Stimulated activated naive CD4-positive, alpha-beta T cell treated with Interleukin-2 at 50 U/mL for 16 hours (primary cell): ENCODE measurements at regions not wholly inside any gene's neighbourhood (a gene's known extent, or its start where the extent isn't known, plus 50 kb on each side); places are given as distances from the start of the nearest gene placed in this dataset.
"Not testable (repeated sequence)": the region's sequence is repeated elsewhere in the genome, so short reads cannot be mapped to it uniquely, and the experiment has no call there.

Experiments
- DNase-seq: peaks from one replicate; lab custom pipeline; 2025; lab: John Stamatoyannopoulos, UW

DNA sequence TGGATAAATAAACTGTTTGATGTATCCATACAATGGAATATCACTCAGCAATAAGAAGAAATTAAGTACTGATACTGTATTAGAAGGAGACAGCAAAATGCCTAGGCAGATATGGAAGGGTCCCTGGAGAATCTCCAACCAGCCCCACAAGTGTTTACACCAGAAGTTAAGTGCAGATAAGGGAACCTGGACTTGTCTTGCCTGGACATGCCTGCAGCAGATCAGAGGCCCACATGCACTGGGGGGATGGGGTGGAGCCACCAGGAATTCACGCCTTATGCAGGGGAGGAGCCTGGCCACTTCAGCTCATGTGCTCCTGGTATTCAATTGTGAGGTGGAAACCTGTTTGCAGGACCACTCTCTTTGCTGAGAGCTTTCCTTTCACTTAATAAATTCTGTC, 356.9 kb downstream of the TUBA3C start:
- not testable (repeated sequence) for DNase-seq

DNA sequence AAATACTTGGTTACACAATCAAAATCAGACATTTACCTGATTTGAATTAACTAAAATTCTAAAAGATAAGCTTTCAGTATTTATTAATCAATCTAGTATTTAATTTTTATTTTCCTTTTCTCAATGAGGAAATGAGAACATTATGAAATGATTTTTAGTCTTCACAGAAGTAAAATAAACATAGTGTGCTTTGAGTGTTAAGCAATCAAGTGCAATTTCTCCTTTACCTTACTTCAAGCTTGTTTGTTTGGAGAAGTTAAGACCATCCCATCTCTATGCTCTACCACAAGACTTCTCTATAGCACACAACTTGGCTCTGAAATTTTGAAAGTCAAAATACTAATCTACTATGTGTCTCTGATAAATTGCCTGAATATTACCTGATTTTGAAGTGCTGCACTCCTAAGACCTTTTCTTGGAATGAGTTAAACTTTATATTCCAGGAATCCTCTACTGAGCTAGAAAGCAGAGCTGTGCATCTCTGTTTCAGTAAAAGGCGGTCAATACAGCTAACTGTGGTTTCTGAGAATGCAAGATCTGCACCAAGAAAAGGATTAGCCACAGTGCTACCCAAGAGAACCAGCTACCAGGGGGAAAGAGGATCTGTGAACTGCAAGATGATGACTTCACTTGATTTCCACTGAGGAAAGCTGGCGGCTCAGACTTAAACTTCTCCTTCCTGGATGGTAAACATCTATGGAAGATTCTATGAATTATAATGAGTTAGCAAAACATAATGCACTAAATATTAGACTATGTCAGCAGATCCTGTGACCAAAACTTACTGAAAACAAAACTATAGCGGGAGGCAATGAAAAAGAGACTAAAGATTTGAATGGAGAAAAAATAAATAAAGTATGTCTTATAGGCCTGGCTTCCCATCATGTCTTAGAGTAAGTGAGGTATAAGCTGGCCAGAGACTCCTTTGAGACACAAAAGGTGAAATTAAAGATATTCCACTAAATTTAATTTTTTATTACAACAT, 358.7 kb downstream of the TUBA3C start:
- DNase-seq = not testable (repeated sequence)

- not testable (repeated sequence) for DNase-seq
Measured at GRCh38 chr13:18773988-18774387, 407.6 kb downstream of the TUBA3C start.

DNA sequence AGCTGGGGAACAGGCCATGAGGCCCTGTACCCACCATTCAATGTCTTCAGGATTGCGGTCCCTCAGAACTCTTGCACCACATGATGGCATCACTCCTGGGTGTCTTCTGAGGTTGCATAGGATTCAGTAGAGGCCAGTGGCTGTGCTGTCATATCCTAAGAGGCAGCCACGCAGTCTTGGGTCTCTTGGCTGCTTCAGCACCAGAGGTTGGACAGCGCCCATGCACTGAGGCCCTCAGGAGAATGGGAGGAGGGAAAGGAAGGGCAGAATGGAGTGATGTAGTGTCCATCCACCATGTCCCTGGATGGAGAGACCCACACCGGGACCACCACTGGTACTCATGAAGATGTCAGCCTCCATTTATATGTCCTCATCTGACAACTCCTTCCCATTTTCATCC, 439.9 kb downstream of the TUBA3C start:
- not testable (repeated sequence) for DNase-seq

DNA sequence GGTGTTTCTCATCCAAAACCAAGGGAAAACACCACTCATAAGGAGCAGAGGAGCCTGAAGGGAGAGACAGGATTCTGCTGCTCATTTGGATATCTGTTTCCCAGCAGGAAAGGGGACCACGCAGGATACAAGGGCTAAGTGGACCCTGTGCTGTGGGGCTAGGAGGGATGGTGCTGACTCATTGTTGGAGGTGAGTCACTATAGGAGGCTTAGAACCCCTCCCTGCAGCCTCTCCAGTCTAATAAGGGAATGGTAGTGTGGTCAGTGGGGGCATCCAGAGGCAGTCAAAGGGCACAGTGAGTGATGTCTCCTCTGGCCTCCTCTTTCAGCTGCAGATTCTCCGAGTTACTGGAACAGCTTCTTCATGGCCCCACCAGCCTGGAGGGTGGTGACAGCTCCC, 442.3 kb downstream of the TUBA3C start:
- DNase-seq = no peak

GRCh38 chr13:18738086-18738485, 443.5 kb downstream of the TUBA3C start:
- not testable (repeated sequence) for DNase-seq

- not testable (repeated sequence) for DNase-seq
Measured at GRCh38 chr13:18727138-18727537, 454.5 kb downstream of the TUBA3C start.

GRCh38 chr13:18726524-18726923, 455.1 kb downstream of the TUBA3C start:
- not testable (repeated sequence) for DNase-seq

DNA sequence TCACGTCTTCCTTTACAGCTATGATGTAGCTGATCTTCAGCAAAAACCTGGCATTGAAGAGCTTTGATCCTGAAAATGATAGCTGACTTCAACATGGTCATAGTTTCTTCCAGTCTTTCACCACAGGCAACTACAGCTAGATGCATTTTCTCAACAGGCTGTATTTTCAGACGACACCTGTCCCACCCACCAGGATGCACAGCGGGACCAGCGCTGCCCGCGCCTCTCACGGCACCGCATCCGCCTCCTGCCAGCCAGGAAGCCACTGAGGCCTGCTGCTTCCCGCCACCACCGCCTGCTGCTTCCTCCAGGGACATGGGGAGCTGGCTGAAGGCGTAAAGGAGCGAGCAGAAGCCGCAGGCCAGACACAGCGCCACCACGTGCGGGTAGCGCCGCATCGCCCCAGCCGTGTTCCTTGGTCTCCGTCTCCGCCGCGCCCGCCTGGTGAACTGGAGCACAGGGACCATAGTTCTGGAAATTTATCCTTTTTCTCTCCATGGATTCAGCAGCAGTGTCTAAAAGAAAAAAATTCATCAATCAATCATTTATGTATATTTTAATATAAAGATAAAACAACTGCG, 456.3 kb downstream of the TUBA3C start:
- DNase-seq = not testable (repeated sequence)

DNA sequence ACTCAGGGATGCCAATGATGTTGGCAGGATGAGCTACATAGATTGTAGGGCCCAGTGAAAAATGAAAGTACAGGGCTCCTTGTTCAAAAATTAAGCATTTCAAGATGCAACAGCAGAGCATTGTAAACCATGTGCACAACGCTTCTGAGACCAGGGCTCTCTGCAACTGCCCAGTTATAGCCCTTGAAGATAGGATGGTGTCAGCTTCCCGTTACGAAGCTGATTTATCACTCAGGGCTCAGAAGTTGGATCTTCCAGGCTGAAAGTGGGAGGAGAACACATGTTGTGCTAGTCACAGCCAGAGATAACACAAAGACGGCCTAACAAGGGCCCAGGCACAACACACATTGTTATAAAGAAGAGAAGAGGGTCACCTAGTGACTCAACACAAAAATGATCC, 466.7 kb downstream of the TUBA3C start:
- DNase-seq = no peak

- not testable (repeated sequence) for DNase-seq
Measured at GRCh38 chr13:18710673-18711072, 471.0 kb downstream of the TUBA3C start.

DNA sequence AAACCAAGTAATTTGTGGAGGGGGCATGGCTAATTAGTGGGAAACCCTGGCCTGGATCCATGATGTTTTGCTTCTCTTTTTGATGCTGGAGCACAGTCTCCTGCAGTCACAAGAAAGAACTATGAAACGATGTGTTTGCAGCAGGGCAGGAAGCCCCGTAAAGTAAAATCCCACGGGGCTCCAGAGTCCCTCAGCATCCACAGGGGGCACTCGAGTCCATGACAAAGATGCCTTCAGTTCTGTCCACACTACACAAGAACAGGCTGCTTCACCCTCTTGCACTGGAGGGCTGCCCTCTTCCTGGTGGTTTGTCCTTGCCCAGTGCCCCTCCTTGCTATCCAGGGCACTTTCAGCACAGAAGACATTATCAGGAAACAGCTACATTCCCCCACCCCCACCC, 475.1 kb downstream of the TUBA3C start:
- not testable (repeated sequence) for DNase-seq

GRCh38 chr13:18702464-18703247, 479.0 kb downstream of the TUBA3C start:
- not testable (repeated sequence) for DNase-seq

DNA sequence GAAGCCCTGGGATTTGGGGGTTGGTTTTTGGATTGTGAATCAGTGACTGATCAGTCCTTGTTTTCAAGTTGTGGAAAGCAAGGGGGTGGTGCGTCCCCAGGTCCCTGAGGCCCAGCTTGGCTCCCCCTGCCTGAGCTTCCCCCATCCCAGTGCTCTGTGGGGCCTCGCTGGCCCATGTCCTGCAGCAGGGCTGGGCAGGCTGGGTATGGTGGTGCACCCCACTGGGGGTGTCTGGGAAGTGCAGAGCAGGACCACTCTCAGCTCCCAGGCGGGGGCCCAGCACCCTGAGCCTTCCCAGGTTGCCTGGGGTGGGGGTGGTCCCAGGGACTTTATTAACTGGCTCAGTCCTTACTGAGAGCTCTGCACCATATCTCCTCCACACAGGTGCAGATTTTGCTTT, 483.3 kb downstream of the TUBA3C start:
- DNase-seq = not testable (repeated sequence)

- not testable (repeated sequence) for DNase-seq
Measured at GRCh38 chr13:18697851-18698250, 483.8 kb downstream of the TUBA3C start.

DNA sequence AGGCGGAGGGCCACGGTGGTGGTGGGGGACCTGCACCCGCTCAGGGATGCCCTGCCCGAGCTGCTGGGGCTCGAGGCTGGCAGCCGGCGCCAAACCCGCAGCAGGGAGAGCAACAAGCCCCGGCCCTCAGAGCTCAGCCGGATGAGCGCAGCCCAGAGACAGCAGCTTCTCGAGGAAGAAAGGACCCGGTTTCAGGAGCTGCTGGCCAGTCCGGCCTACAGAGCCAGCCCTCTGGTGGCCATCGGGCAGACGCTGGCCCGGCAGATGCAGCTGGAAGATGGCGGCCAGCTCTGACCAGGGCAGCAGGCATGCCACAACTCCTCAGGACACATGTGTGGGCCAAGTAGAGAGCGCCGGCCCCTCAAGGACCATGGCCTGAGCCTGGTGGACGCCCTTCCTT, 484.4 kb downstream of the TUBA3C start:
- not testable (repeated sequence) for DNase-seq

DNA sequence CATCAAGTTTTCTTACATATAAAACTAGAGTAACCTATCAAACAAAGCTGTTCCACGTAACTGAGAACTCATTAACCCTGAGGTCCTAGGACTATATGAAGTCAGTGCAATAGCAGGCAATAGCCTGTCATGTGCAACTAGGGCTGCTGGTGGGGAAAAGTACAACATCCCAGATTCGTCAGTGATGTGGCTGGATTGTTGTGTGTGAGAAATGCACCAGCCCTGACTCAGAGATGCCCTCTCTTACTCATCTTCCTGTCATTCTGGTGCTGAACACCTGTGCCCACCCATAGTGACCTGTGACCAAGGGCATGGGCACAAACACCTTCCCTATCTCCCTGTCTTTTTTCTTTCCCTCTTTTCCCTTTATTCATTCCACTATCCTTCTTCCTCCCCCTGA, 504.2 kb downstream of the TUBA3C start:
- DNase-seq = not testable (repeated sequence)

GRCh38 chr13:18675268-18675667, 506.4 kb downstream of the TUBA3C start:
- not testable (repeated sequence) for DNase-seq

DNA sequence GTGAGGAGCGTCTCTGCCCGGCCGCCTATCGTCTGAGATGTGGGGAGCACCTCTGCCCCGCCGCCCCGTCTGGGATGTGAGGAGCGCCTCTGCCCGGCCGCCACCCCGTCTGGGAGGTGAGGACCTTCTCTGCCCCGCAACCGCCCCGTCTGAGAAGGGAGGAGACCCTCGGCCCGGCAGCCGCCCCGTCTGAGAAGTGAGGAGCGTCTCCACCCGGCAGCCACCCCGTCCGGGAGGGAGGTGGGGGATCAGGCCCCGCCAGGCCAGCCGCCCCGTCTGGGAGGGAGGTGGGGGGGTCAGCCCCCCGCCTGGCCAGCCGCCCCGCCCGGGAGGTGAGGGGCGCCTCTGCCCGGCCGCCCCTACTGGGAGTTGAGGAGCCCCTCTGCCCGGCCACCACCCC, 507.8 kb downstream of the TUBA3C start:
- DNase-seq = not testable (repeated sequence)

- DNase-seq = not testable (repeated sequence)
Measured at GRCh38 chr13:18666585-18666984, 515.0 kb downstream of the TUBA3C start.

GRCh38 chr13:18665716-18666115, 515.9 kb downstream of the TUBA3C start:
- DNase-seq = not testable (repeated sequence)

- DNase-seq = not testable (repeated sequence)
Measured at GRCh38 chr13:18665124-18665523, 516.5 kb downstream of the TUBA3C start.
